ENCODE measurements at regions not wholly inside any gene's neighbourhood (a gene's known extent, or its start where the extent isn't known, plus 50 kb on each side); places are given as distances from the start of the nearest gene placed in this dataset.

- no peak for DNase-seq (ENCODE audit: low read depth in 2 of 2)
Measured at GRCh38 chr4:181970366-181970765, 272.8 kb upstream of the TENM3 start.

- no peak for DNase-seq (ENCODE audit: low read depth in 2 of 2)
Measured at GRCh38 chr4:181971411-181971810, 271.8 kb upstream of the TENM3 start.

GRCh38 chr4:181971973-181972372 is 271.2 kb upstream of the TENM3 start:
- no peak for DNase-seq (ENCODE audit: low read depth in 2 of 2)

- DNase-seq (ENCODE audit: low read depth in 2 of 2): no peak
Measured at GRCh38 chr4:181976764-181977163, 266.4 kb upstream of the TENM3 start.

- no peak for DNase-seq (ENCODE audit: low read depth in 2 of 2)
Measured at GRCh38 chr4:181982437-181982836, 260.8 kb upstream of the TENM3 start.

GRCh38 chr4:181982856-181983255 is 260.3 kb upstream of the TENM3 start:
- no peak for DNase-seq (ENCODE audit: low read depth in 2 of 2)

GRCh38 chr4:181987392-181987791 is 255.8 kb upstream of the TENM3 start:
- no peak for DNase-seq (ENCODE audit: low read depth in 2 of 2)

- DNase-seq (ENCODE audit: low read depth in 2 of 2): no peak
Measured at GRCh38 chr4:181989071-181989470, 254.1 kb upstream of the TENM3 start.

GRCh38 chr4:181991369-181992108 is 251.7 kb upstream of the TENM3 start:
- no peak for DNase-seq (ENCODE audit: low read depth in 2 of 2)

GRCh38 chr4:181998398-181999295 is 244.6 kb upstream of the TENM3 start:
- no peak for DNase-seq (ENCODE audit: low read depth in 2 of 2)

- DNase-seq (ENCODE audit: low read depth in 2 of 2): no peak
Measured at GRCh38 chr4:182000077-182000476, 243.1 kb upstream of the TENM3 start.

- DNase-seq (ENCODE audit: low read depth in 2 of 2): no peak
Measured at GRCh38 chr4:182010876-182011275, 232.3 kb upstream of the TENM3 start.

GRCh38 chr4:182014164-182014563 is 229.0 kb upstream of the TENM3 start:
- no peak for DNase-seq (ENCODE audit: low read depth in 2 of 2)

GRCh38 chr4:182015014-182015413 is 228.2 kb upstream of the TENM3 start:
- no peak for DNase-seq (ENCODE audit: low read depth in 2 of 2)

GRCh38 chr4:182015893-182016292 is 227.3 kb upstream of the TENM3 start:
- DNase-seq (ENCODE audit: low read depth in 2 of 2): no peak

- DNase-seq (ENCODE audit: low read depth in 2 of 2): no peak
Measured at GRCh38 chr4:182017038-182017437, 226.2 kb upstream of the TENM3 start.

GRCh38 chr4:182018691-182019090 is 224.5 kb upstream of the TENM3 start:
- no peak for DNase-seq (ENCODE audit: low read depth in 2 of 2)

- DNase-seq (ENCODE audit: low read depth in 2 of 2): no peak
Measured at GRCh38 chr4:182019148-182019652, 224.0 kb upstream of the TENM3 start.

- DNase-seq (ENCODE audit: low read depth in 2 of 2): no peak
Measured at GRCh38 chr4:182022909-182023308, 220.3 kb upstream of the TENM3 start.

GRCh38 chr4:182023469-182023868 is 219.7 kb upstream of the TENM3 start:
- DNase-seq (ENCODE audit: low read depth in 2 of 2): no peak

GRCh38 chr4:182042945-182043344 is 200.3 kb upstream of the TENM3 start:
- DNase-seq (ENCODE audit: low read depth in 2 of 2): no peak

GRCh38 chr4:182048871-182049270 is 194.3 kb upstream of the TENM3 start:
- no peak for DNase-seq (ENCODE audit: low read depth in 2 of 2)

- no peak for DNase-seq (ENCODE audit: low read depth in 2 of 2)
Measured at GRCh38 chr4:182056866-182057265, 186.3 kb upstream of the TENM3 start.
